B cell (primary cell): ENCODE measurements at regions not wholly inside any gene's neighbourhood (a gene's known extent, or its start where the extent isn't known, plus 50 kb on each side); places are given as distances from the start of the nearest gene placed in this dataset.

Source experiments
- ATAC-seq: fragments of 200-7000 bp; cut with Tn5 transposase; one replicate; pipeline ENCODE4 v1.10.0; 2021; ENCODE audit warnings: low read depth, mild to moderate bottlenecking, moderate number of reproducible peaks, moderate library complexity
- CTCF ChIA-PET: fragments of 350-600 bp; sonication (Branson Sonifier 250); formaldehyde crosslinking; loops from one replicate; lab custom pipeline; 2021; ENCODE audit warnings: antibody characterized with exemption, inconsistent platforms; lab: Charles Lee
- POLR2A ChIA-PET: fragments of 350-600 bp; sonication (Branson Sonifier 250); formaldehyde crosslinking; loops from one replicate; lab custom pipeline; 2021; ENCODE audit warnings: antibody characterized with exemption; lab: Charles Lee
- DNase-seq: peaks from one replicate; pipeline ENCODE4 v3.0.0; 2013
- H2AFZ ChIP-seq: 2 replicates; pipeline ENCODE4 v1.6.1; 2012; ENCODE audit warnings: mild to moderate bottlenecking, low read depth, low read length; ENCODE audit not compliant: insufficient read depth, poor library complexity, severe bottlenecking
- H3K27ac ChIP-seq, 2 donors: 1 replicate in 1 of 2; 2 replicates in 1 of 2; pipeline ENCODE4 v1.5.1; 2012 to 2013; ENCODE audit warnings: low read length in 2 of 2, mild to moderate bottlenecking in 2 of 2, moderate library complexity in 1 of 2
- H3K27me3 ChIP-seq, 4 experiments: fragments of 200-600 bp in 1 of 4; sonication (generic) in 1 of 4; replicated peaks in 1 of 4; 1 replicate in 2 of 4; 2 replicates in 2 of 4; pipeline versions ENCODE4 v1.6.1 to v1.7.0; 2013 to 2016; ENCODE audit warnings: low read length in 3 of 4, mild to moderate bottlenecking in 2 of 4, mixed read lengths in 1 of 4, moderate library complexity in 1 of 4; ENCODE audit not compliant: insufficient read depth in 4 of 4, control insufficient read depth in 3 of 4; ENCODE audit errors: control extremely low read depth in 1 of 4
- H3K36me3 ChIP-seq, 2 experiments: replicated peaks in 1 of 2; 1 replicate in 1 of 2; 2 replicates in 1 of 2; pipeline versions ENCODE4 v1.6.1 to v1.7.1; 2013; ENCODE audit warnings: low read length in 1 of 2; ENCODE audit not compliant: insufficient read depth in 2 of 2, control insufficient read depth in 1 of 2; ENCODE audit errors: control extremely low read depth in 1 of 2, extremely low read depth in 1 of 2
- H3K4me1 ChIP-seq, 2 donors: fragments of 200-600 bp in 1 of 2; sonication (generic) in 1 of 2; 1 replicate in 1 of 2; 2 replicates in 1 of 2; pipeline versions ENCODE4 v1.5.1 to v1.6.1; 2013 to 2017; ENCODE audit warnings: low read length in 2 of 2; ENCODE audit not compliant: control insufficient read depth in 2 of 2, insufficient read depth in 2 of 2
- H3K4me2 ChIP-seq: replicated peaks from 2 replicates; pipeline ENCODE3; 2012; ENCODE audit warnings: mild to moderate bottlenecking, low read depth, low read length; ENCODE audit not compliant: poor library complexity, severe bottlenecking
- H3K4me3 ChIP-seq, 5 experiments: fragments of 200-600 bp in 1 of 5; sonication (generic) in 1 of 5; 1 replicate in 3 of 5; 2 replicates in 2 of 5; pipeline versions ENCODE4 v1.5.1 to v1.7.0; 2011 to 2016; ENCODE audit warnings: low read length in 4 of 5, mild to moderate bottlenecking in 4 of 5, low read depth in 2 of 5, control low read depth in 1 of 5, moderate library complexity in 1 of 5; ENCODE audit not compliant: insufficient read depth in 1 of 5; ENCODE audit errors: control extremely low read depth in 1 of 5, extremely low read depth in 1 of 5
- H3K79me2 ChIP-seq: fragments of 200-600 bp; sonication (generic); one replicate; pipeline ENCODE4 v1.6.0; 2016; ENCODE audit warnings: low read length; ENCODE audit not compliant: control insufficient read depth, insufficient read depth
- H3K9ac ChIP-seq: fragments of 200-600 bp; sonication (generic); 2 replicates; pipeline ENCODE4 v1.6.1; 2017; ENCODE audit warnings: mild to moderate bottlenecking, low read length, moderate library complexity
- H3K9me3 ChIP-seq, 3 donors: one replicate each; pipeline versions ENCODE4 v1.6.1 to v1.7.1; 2013; ENCODE audit warnings: low read length in 2 of 3; ENCODE audit not compliant: control insufficient read depth in 2 of 3, insufficient read depth in 1 of 3; ENCODE audit errors: control extremely low read depth in 1 of 3
- H4K20me1 ChIP-seq: 2 replicates; pipeline ENCODE4 v1.6.0; 2012; ENCODE audit warnings: mild to moderate bottlenecking, low read length; ENCODE audit not compliant: insufficient read depth, control insufficient read depth, poor library complexity, severe bottlenecking
- H3K27ac Mint-ChIP-seq: one replicate; pipeline ENCODE4 v1.8.0; 2021; ENCODE audit warnings: mixed read lengths
- H3K27me3 Mint-ChIP-seq: one replicate; pipeline ENCODE4 v1.8.0; 2021; ENCODE audit warnings: mixed read lengths
- H3K4me1 Mint-ChIP-seq: one replicate; pipeline ENCODE4 v1.8.0; 2021; ENCODE audit warnings: mixed read lengths
- H3K4me3 Mint-ChIP-seq: one replicate; pipeline ENCODE4 v1.8.0; 2021; ENCODE audit warnings: mixed read lengths
- H3K9me3 Mint-ChIP-seq: one replicate; pipeline ENCODE4 v1.8.0; 2022; ENCODE audit warnings: mixed read lengths; ENCODE audit not compliant: insufficient read depth
- EZH2 ChIP-seq: IDR thresholded peaks from 2 replicates; pipeline ENCODE4 v1.6.1; 2012; ENCODE audit warnings: borderline replicate concordance, low read depth, mild to moderate bottlenecking, moderate library complexity, low read length; ENCODE audit not compliant: insufficient read depth, poor library complexity, severe bottlenecking
- WGBS: methylation state at CpG from one replicate; pipeline ENCODE4 v1.1.5; 2013; ENCODE audit warnings: missing lambda C conversion rate; ENCODE audit not compliant: insufficient coverage; 5-methylcytosine and 5-hydroxymethylcytosine counted together
- intact Hi-C: fragments of 100-400 bp; cut with micrococcal nuclease; formaldehyde crosslinking; loops from one replicate; pipeline ENCODE4 v1.10.0; 2022
- TF ChIP-seq, protein P1 (sequence below): fragments of 200-600 bp; IDR thresholded peaks from one replicate; pipeline ENCODE4 v1.8.0; 2022; ENCODE audit warnings: antibody characterized with exemption, mild to moderate bottlenecking

DNA sequence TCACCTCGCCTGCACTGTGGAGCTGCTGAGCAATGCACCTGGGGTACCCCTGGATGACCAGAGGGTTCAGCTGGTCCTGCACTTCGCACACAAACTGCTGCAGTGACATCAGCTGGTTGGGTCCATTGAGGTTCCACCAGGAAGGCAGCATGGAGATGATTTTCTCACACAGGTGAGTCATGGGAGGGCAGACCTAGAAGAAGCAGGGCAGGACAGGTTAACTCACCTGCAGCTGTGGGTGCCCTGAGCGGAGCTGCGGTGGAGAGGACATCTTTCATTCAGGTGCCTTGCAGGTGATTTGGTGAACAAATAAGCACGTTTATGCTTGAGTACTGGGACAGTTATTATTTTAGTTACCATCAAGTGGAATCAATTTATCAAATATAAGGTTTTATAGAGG lies 73.6 kb downstream of the CTSL start:
- H3K27ac ChIP-seq = no peak overlapping the region
- no peak overlapping the region for H3K4me3 Mint-ChIP-seq
- H3K4me1 Mint-ChIP-seq = no peaks in the 10 kb centered on the region
- H3K9ac ChIP-seq = no peak overlapping the region
- no peak for ATAC-seq
- no peaks in the 10 kb centered on the region for H3K79me2 ChIP-seq
- no peak overlapping the region for H3K4me3 ChIP-seq
- 64% methylated on average over 2 of the region's 5 CpGs for WGBS
- no peaks in the 10 kb centered on the region for H3K9me3 Mint-ChIP-seq
- no peaks in the 10 kb centered on the region for H3K4me1 ChIP-seq
- TF ChIP-seq, protein P1, sequence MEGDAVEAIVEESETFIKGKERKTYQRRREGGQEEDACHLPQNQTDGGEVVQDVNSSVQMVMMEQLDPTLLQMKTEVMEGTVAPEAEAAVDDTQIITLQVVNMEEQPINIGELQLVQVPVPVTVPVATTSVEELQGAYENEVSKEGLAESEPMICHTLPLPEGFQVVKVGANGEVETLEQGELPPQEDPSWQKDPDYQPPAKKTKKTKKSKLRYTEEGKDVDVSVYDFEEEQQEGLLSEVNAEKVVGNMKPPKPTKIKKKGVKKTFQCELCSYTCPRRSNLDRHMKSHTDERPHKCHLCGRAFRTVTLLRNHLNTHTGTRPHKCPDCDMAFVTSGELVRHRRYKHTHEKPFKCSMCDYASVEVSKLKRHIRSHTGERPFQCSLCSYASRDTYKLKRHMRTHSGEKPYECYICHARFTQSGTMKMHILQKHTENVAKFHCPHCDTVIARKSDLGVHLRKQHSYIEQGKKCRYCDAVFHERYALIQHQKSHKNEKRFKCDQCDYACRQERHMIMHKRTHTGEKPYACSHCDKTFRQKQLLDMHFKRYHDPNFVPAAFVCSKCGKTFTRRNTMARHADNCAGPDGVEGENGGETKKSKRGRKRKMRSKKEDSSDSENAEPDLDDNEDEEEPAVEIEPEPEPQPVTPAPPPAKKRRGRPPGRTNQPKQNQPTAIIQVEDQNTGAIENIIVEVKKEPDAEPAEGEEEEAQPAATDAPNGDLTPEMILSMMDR = no peak
- no peak for TF ChIP-seq EZH2
- H3K4me2 ChIP-seq = no peak overlapping the region
- intact Hi-C loops = no loop called here
- H2AFZ ChIP-seq = no peak overlapping the region
- ChIA-PET POLR2A (no interaction called here), CTCF (no interaction called here)
- H3K27me3 ChIP-seq = no peaks in the 10 kb centered on the region
- peaks cover 3% of the 10 kb centered on the region for H3K27me3 Mint-ChIP-seq
- H3K27ac Mint-ChIP-seq = no peak overlapping the region
- no peaks in the 10 kb centered on the region for H3K36me3 ChIP-seq
- H3K9me3 ChIP-seq = no peaks in the 10 kb centered on the region
- DNase-seq = no peak
- H4K20me1 ChIP-seq = no peaks in the 10 kb centered on the region

GRCh38 chr9:87800456-87800855 lies 74.5 kb downstream of the CTSL start:
- Mint-ChIP-seq H3K4me3 (no peak overlapping the region), H3K27me3 (peaks cover 3% of the 10 kb centered on the region), H3K9me3 (no peaks in the 10 kb centered on the region), H3K27ac (no peak overlapping the region), H3K4me1 (no peaks in the 10 kb centered on the region)
- Histone ChIP-seq H3K9ac (no peak overlapping the region), H4K20me1 (no peaks in the 10 kb centered on the region), H3K4me3 (no peak overlapping the region), H3K4me1 (no peaks in the 10 kb centered on the region), H3K27ac (no peak overlapping the region), H3K27me3 (no peaks in the 10 kb centered on the region), H3K9me3 (no peaks in the 10 kb centered on the region), H3K4me2 (no peak overlapping the region), H3K36me3 (no peaks in the 10 kb centered on the region), H2AFZ (no peak overlapping the region), H3K79me2 (no peaks in the 10 kb centered on the region)
- DNase-seq (no peak), ATAC-seq (no peak)
- intact Hi-C loops = no loop called here
- POLR2A ChIA-PET = no interaction called here
- CTCF ChIA-PET = no interaction called here
- no peak for TF ChIP-seq EZH2
- TF ChIP-seq, protein P1 = no peak
- WGBS = 89% methylated on average over 7 of the region's 7 CpGs
